ACHN (cell line): ENCODE measurements at regions not wholly inside any gene's neighbourhood (a gene's known extent, or its start where the extent isn't known, plus 50 kb on each side); places are given as distances from the start of the nearest gene placed in this dataset.
A peak's percentile ranks its signal among the peaks of the same experiment; 100 is the strongest.
"Not testable (repeated sequence)": the region's sequence is repeated elsewhere in the genome, so short reads cannot be mapped to it uniquely, and the experiment has no call there.

ENCODE experiments used
- DNase-seq: peaks from one replicate; pipeline ENCODE4 v3.0.0-alpha.2; 2015
- in situ Hi-C: cut with HindIII; loops from 2 replicates; pipeline ENCODE4 v1.10.0; 2017; ENCODE audit warnings: low sequenced_read_pairs, low pct_ligation_motif_present, low pct_unique_long_range_greater_than_20kb

- no peak for DNase-seq
- in situ Hi-C loops: no loop called here
Observed at GRCh38 chr5:57878301-57878722, 395.7 kb upstream of the ACTBL2 start.

GRCh38 chr5:57871496-57871895 lies 388.9 kb upstream of the ACTBL2 start:
- in situ Hi-C loops: no loop called here
- DNase-seq: no peak

- DNase-seq, in situ Hi-C loops: not testable (repeated sequence)
Observed at GRCh38 chr5:57870267-57870666, 387.7 kb upstream of the ACTBL2 start.

GRCh38 chr5:57863661-57864060 lies 381.1 kb upstream of the ACTBL2 start:
- no peak for DNase-seq
- in situ Hi-C loops: no loop called here

GRCh38 chr5:57862942-57863341 lies 380.3 kb upstream of the ACTBL2 start:
- no peak for DNase-seq
- in situ Hi-C loops: no loop called here

GRCh38 chr5:57862471-57862911 lies 379.9 kb upstream of the ACTBL2 start:
- DNase-seq: no peak
- in situ Hi-C loops: no loop called here

- in situ Hi-C loops: no loop called here
- DNase-seq: no peak
Observed at GRCh38 chr5:57859626-57860025, 377.0 kb upstream of the ACTBL2 start.

- no peak for DNase-seq
- in situ Hi-C loops: no loop called here
Observed at GRCh38 chr5:57858905-57859304, 376.3 kb upstream of the ACTBL2 start.

GRCh38 chr5:57857696-57858095 lies 375.1 kb upstream of the ACTBL2 start:
- no peak for DNase-seq
- in situ Hi-C loops: no loop called here

- in situ Hi-C loops: no loop called here
- no peak for DNase-seq
Observed at GRCh38 chr5:57855831-57856230, 373.2 kb upstream of the ACTBL2 start.

GRCh38 chr5:57853929-57854697 lies 371.5 kb upstream of the ACTBL2 start:
- in situ Hi-C loops: no loop called here
- no peak for DNase-seq

GRCh38 chr5:57850109-57850508 lies 367.5 kb upstream of the ACTBL2 start:
- no peak for DNase-seq
- in situ Hi-C loops: no loop called here

- no peak for DNase-seq
- in situ Hi-C loops: no loop called here
Observed at GRCh38 chr5:57845025-57845424, 362.4 kb upstream of the ACTBL2 start.

- in situ Hi-C loops: no loop called here
- no peak for DNase-seq
Observed at GRCh38 chr5:57844410-57844809, 361.8 kb upstream of the ACTBL2 start.

GRCh38 chr5:57843059-57843367 lies 360.4 kb upstream of the ACTBL2 start:
- in situ Hi-C loops: no loop called here
- DNase-seq: no peak

GRCh38 chr5:57842364-57843058 lies 359.9 kb upstream of the ACTBL2 start:
- in situ Hi-C loops: no loop called here
- DNase-seq: no peak

GRCh38 chr5:57841676-57842363 lies 359.2 kb upstream of the ACTBL2 start:
- in situ Hi-C loops: no loop called here
- DNase-seq: peak; percentile 97

GRCh38 chr5:57839437-57840079 lies 356.9 kb upstream of the ACTBL2 start:
- DNase-seq: no peak
- in situ Hi-C loops: no loop called here

GRCh38 chr5:57839025-57839424 lies 356.4 kb upstream of the ACTBL2 start:
- no peak for DNase-seq
- in situ Hi-C loops: no loop called here
